GM19455 (cell line): ENCODE measurements at regions not wholly inside any gene's neighbourhood (a gene's known extent, or its start where the extent isn't known, plus 50 kb on each side); places are given as distances from the start of the nearest gene placed in this dataset.
"Not testable (repeated sequence)": the region's sequence is repeated elsewhere in the genome, so short reads cannot be mapped to it uniquely, and the experiment has no call there.

Source experiments
- ATAC-seq: cut with Tn5 transposase; IDR thresholded peaks from one replicate; pipeline ENCODE4 v1.9.1; 2021; ENCODE audit not compliant: unreplicated experiment

- no peak for ATAC-seq
Measured at GRCh38 chr15:69597061-69597592, 144.5 kb downstream of the RPLP1 start.

GRCh38 chr15:69599271-69599670 lies 146.7 kb downstream of the RPLP1 start:
- no peak for ATAC-seq

- no peak for ATAC-seq
Measured at GRCh38 chr15:69600556-69601085, 148.0 kb downstream of the RPLP1 start.

GRCh38 chr15:69601711-69602504 lies 149.3 kb downstream of the RPLP1 start:
- no peak for ATAC-seq

- ATAC-seq, result no peak
Measured at GRCh38 chr15:69602921-69603320, 150.3 kb downstream of the RPLP1 start.

- ATAC-seq, result no peak
Measured at GRCh38 chr15:69603369-69604071, 150.9 kb downstream of the RPLP1 start.

GRCh38 chr15:69604072-69604411 lies 151.4 kb downstream of the RPLP1 start:
- ATAC-seq, result no peak

GRCh38 chr15:69606144-69606543 lies 153.5 kb downstream of the RPLP1 start:
- no peak for ATAC-seq

GRCh38 chr15:69606921-69607500 lies 154.4 kb downstream of the RPLP1 start:
- no peak for ATAC-seq

- ATAC-seq, result no peak
Measured at GRCh38 chr15:69608661-69609060, 156.0 kb downstream of the RPLP1 start.

GRCh38 chr15:69609176-69609575 lies 156.6 kb downstream of the RPLP1 start:
- no peak for ATAC-seq

- ATAC-seq, result no peak
Measured at GRCh38 chr15:69609776-69610175, 157.2 kb downstream of the RPLP1 start.

GRCh38 chr15:69610277-69610676 lies 157.7 kb downstream of the RPLP1 start:
- ATAC-seq, result no peak

- no peak for ATAC-seq
Measured at GRCh38 chr15:69610858-69611257, 158.2 kb downstream of the RPLP1 start.

GRCh38 chr15:69612112-69612511 lies 159.5 kb downstream of the RPLP1 start:
- no peak for ATAC-seq

- no peak for ATAC-seq
Measured at GRCh38 chr15:69613182-69613581, 160.6 kb downstream of the RPLP1 start.

- no peak for ATAC-seq
Measured at GRCh38 chr15:69613988-69614387, 161.4 kb downstream of the RPLP1 start.

- no peak for ATAC-seq
Measured at GRCh38 chr15:69615736-69616135, 163.1 kb downstream of the RPLP1 start.

GRCh38 chr15:69616558-69616957 lies 163.9 kb downstream of the RPLP1 start:
- no peak for ATAC-seq

GRCh38 chr15:69617144-69617543 lies 164.5 kb downstream of the RPLP1 start:
- not testable (repeated sequence) for ATAC-seq

GRCh38 chr15:69623392-69624154 lies 171.0 kb downstream of the RPLP1 start:
- no peak for ATAC-seq
